CD4-positive, alpha-beta T cell treated with Interleukin-17A for 1 hour (primary cell): ENCODE measurements at regions not wholly inside any gene's neighbourhood (a gene's known extent, or its start where the extent isn't known, plus 50 kb on each side); places are given as distances from the start of the nearest gene placed in this dataset.

Experiments
- DNase-seq: peaks from one replicate; pipeline ENCODE4 v3.0.0-alpha.2; 2020

- DNase-seq = no peak
Measured at GRCh38 chr5:142507531-142508372, 178.1 kb downstream of the FGF1 start.

GRCh38 chr5:142506756-142507155 lies 179.1 kb downstream of the FGF1 start:
- DNase-seq = no peak

GRCh38 chr5:142506046-142506445 lies 179.8 kb downstream of the FGF1 start:
- no peak for DNase-seq

GRCh38 chr5:142501890-142502289 lies 177.1 kb upstream of the SPRY4 start:
- DNase-seq = no peak

GRCh38 chr5:142500227-142500905 lies 175.5 kb upstream of the SPRY4 start:
- no peak for DNase-seq

- DNase-seq = no peak
Measured at GRCh38 chr5:142499591-142500226, 174.9 kb upstream of the SPRY4 start.

GRCh38 chr5:142498298-142498697 lies 173.5 kb upstream of the SPRY4 start:
- no peak for DNase-seq

GRCh38 chr5:142495531-142495930 lies 170.7 kb upstream of the SPRY4 start:
- DNase-seq = no peak

- no peak for DNase-seq
Measured at GRCh38 chr5:142493875-142494518, 169.2 kb upstream of the SPRY4 start.

GRCh38 chr5:142492781-142493281 lies 168.0 kb upstream of the SPRY4 start:
- DNase-seq = no peak

- DNase-seq = no peak
Measured at GRCh38 chr5:142491679-142492078, 166.9 kb upstream of the SPRY4 start.

GRCh38 chr5:142491270-142491669 lies 166.4 kb upstream of the SPRY4 start:
- DNase-seq = no peak

- no peak for DNase-seq
Measured at GRCh38 chr5:142486581-142486980, 161.8 kb upstream of the SPRY4 start.

GRCh38 chr5:142486020-142486419 lies 161.2 kb upstream of the SPRY4 start:
- no peak for DNase-seq

- DNase-seq = no peak
Measured at GRCh38 chr5:142484821-142485387, 160.1 kb upstream of the SPRY4 start.

GRCh38 chr5:142482207-142482606 lies 157.4 kb upstream of the SPRY4 start:
- DNase-seq = no peak

- no peak for DNase-seq
Measured at GRCh38 chr5:142481410-142481809, 156.6 kb upstream of the SPRY4 start.

GRCh38 chr5:142479854-142480519 lies 155.2 kb upstream of the SPRY4 start:
- DNase-seq = no peak

- no peak for DNase-seq
Measured at GRCh38 chr5:142479150-142479549, 154.3 kb upstream of the SPRY4 start.

- DNase-seq = no peak
Measured at GRCh38 chr5:142478113-142478512, 153.3 kb upstream of the SPRY4 start.

- no peak for DNase-seq
Measured at GRCh38 chr5:142475102-142475513, 150.3 kb upstream of the SPRY4 start.

GRCh38 chr5:142474431-142475094 lies 149.7 kb upstream of the SPRY4 start:
- no peak for DNase-seq
